ENCODE measurements at regions not wholly inside any gene's neighbourhood (a gene's known extent, or its start where the extent isn't known, plus 50 kb on each side); places are given as distances from the start of the nearest gene placed in this dataset.

DNA sequence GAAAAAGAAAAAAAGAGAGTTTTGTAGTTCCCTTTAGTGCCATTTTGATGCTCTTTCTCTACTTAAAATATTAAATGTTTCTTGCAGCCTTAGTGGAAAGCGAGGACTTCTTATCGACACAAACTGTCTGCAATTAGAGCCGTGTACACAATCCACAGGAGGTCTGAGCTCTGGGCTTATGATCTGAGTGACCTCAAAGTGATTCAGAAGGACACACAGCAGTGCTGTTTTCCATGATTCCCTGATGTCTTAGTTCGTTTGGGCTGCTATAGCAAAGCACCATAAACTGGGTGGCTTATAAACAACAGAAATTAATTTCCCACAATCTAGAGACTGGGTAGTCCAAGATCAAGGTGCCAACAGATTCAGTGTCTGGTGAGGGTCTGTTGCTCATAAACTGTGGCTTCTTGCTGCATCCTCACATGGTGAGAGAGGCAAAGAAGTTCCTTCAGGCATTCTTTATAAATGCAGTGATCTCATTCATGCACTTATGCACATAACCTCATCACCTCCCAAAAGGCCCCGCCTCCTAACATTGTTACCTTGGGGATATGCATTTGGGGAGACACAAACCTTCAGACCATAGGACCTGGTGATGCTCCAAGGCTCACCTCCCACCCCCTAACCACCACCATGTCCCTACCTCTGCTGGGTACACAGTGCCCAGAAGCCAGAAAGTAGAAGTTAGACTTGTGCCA, 204.5 kb upstream of the GHITM start:
- DNase-seq (ENCODE audit: low read depth in 3 of 3), result no peak

DNA sequence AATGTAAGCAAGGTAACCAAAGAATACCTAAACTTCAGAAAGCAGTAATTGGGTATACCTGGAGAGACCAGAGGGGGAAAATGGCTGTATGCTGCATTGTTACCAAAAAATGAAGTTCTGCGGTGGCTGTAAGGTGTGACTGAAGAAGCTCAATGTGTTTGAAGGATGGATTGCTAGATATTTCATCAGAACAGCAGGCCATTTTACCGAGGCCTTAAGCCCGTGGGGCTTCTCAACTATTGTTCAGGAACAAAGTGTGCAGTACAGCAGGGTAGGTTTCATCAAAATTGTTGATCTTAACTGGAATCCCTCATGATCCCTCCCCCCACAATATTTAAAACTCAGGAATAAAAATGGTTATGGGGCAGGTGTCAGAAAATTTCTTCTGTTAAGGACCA, 204.0 kb upstream of the GHITM start:
- DNase-seq (ENCODE audit: low read depth in 3 of 3), result no peak

DNA sequence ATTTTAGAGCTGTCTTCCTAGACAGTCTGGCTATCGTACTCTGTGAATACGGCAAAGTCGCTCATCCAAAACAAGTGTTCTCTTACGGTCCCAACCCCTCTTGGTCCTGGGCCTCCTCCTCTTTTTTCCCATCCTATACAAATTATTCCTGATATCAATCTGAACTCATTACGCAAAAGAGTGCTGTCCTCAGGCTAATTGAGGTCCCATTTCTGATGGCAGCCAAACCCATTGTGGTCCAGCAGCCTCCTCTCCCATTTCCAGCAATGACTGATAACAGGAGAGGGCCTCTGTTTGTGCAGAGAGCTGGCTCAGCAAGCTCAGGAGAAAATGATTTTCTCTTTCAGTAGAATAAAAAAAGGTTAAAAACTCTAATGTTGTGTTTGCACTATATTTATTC, 203.4 kb upstream of the GHITM start:
- no peak for DNase-seq (ENCODE audit: low read depth in 3 of 3)

DNA sequence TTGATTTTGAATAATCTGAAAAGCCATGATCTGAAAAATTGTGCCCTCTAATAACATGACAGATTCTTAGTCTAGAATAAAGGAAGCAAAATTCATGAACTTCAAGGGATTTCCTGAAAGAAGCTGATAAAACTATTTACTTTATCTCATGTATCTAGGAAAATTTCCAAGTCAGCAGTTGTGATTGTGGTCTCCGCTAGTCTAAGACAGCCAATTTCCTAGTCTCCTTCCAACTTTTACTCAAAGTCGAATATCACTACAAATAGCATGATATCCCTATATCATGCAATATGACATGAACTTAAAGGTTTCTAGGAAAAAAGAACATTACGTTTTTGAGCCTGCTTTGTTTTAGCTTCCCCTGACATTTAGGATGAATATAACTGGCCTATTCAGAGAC, 202.1 kb upstream of the GHITM start:
- no peak for DNase-seq (ENCODE audit: low read depth in 3 of 3)

DNA sequence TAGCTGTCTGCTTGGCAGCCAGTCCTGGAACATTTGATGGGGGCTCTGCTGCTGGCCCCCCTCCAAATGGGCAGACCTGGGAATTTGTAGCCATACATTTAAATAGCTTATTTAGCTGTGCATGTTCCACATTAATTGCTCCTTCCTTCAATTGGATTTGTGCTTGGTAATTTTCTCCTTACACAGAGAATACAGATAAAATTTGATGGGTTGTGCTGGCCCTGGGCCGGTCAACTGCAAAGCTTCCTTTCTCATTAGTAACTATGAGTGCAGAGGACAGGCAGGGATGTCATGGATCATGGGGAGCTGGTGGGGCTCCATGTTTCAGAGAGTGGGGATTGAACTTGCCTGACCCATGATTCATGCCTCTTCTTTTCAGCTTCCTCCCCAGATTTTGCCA, 201.5 kb upstream of the GHITM start:
- no peak for DNase-seq (ENCODE audit: low read depth in 3 of 3)

DNA sequence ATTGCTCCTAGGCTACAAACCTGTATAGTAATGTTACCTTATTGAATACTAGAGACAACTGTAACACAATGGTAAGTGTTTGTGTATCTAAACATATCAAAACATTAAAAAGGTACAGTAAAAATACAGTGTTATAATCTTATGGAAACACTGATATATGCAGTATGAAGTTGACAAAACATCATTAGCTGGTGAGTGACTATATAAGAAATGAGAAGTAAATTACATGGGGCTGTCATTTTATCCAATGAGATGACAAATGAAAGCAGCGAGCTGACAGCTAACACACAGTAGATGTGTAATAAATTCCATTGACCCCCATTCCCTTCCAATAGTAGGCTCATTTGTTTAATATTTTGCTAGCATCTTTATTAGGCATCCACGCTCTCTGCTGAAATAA, 198.1 kb upstream of the GHITM start:
- no peak for DNase-seq (ENCODE audit: low read depth in 3 of 3)

DNA sequence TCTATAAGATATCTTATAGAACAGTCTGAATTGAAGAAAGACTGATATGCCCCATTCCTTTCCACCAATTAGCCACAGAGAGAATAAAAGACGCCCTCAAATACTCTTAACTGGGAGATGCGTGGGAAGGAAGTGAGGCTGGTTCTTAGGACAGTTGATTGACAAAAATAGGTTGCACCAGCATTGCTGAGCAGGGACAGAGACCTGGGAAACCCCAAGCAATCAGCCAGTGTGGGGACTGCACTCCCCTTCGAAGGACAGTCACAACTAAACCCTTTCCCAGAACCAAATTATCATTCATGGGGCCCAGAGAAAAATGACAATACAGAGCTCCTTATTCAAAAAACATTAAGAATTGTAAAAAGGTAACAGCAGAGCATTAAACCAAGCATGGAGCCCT, 196.9 kb upstream of the GHITM start:
- no peak for DNase-seq (ENCODE audit: low read depth in 3 of 3)

DNA sequence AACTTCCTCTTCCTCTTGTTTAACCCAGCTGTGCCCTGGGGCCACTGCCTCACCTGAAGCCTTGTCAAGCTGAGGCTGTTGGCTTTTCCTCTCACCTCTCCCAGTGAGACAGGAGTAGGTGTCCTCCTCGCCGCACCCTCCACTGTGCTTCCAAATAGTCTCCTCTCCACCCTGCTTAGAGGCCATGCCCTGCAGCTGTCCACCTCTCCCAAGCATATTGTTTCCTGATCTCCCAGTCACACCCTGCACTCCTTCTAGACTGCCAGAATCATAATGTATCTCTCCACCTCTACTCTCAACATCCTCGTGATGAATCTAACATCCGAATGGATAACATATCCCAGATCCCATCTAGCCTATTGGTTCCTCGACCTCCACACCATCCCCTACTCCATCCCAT, 196.3 kb upstream of the GHITM start:
- DNase-seq (ENCODE audit: low read depth in 3 of 3), result no peak

DNA sequence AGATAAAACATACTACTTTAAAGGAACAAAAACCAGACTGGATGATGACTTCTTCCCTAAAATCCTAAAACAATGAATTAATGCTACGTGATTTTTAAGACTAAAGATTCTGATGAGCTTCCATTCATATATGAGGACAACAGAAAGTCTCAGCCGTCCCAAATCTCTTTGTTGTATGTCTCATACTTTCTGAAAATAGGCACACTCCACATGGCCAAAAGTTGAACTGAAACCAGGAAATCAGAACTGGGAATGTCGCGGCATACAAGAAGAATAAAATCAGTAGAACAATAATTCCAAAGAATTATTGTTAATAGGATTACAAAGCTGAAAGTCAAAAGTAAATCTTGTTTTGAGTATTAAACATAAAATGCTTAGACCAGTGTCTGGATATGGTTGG, 195.4 kb upstream of the GHITM start:
- DNase-seq (ENCODE audit: low read depth in 3 of 3), result no peak

DNA sequence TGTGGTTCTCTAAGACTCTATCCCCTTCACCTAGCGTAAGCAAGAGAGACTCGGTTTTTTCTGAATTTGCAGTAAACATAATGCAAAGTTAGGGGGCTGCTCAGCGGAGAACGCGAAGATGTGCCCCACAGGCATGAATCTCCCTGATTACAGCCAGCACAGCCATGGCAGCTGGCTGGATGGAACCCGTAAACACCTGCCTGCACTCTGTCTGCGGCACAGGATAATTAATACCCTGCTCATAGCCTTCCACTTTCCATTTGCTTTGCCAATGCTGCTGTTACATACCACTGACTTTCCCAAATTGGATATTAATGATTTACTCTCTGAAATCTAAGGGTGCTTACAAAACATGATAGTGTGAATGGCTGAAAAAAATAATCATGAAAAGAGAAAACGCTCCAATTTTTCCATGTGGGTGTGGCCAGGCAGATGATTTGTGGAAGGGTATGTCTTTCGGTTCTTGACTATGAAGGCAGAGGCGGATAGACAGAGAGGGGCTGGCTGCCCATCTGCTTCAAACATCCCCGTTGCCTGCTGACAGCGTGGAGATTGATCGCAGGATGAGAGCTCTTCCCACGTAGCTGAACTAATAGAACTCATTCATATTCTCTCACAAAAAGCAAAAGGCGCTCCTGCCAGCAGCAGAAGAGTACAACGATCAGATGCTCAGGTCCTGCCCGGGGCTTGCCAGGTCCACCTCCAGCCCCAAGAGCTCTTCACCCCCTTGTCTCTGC, 193.2 kb upstream of the GHITM start:
- no peak for DNase-seq (ENCODE audit: low read depth in 3 of 3)

DNA sequence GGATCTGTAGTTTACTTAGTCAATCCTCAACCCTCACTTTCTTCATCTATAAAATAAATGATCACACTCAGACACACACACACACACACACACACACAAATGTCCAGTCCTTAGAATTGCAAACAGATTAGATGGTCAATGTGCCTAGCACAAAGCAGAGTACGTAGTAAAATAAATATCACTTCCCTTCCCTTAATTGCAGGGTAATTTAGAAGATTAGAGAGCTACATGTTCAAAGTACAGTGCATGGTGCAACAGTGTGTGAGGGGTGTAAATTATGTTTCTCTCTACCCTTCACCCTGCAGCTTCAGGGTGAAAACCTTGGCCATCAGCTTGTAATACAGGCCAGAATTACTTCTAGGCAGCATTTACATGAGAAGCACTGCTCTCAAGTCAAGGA, 187.0 kb upstream of the GHITM start:
- DNase-seq (ENCODE audit: low read depth in 3 of 3), result no peak

DNA sequence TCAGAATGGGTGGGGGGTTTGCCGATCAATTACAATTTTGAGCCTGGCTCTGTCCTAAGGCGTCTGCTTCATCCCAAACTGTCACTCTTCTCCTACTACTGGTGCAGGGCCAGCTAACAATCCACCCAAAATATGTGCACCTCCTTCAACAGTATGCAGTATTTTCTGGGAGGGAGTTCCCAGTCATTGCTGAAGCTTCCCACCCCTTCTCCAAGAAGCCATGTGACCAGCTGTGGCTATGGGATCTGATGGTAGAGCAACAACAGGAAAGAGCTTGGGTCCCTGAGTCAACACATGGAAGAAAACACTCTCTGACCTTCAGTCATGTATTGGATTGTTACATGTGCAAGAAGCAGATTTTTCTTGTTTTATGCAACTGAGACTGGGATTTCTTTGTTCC, 185.7 kb upstream of the GHITM start:
- no peak for DNase-seq (ENCODE audit: low read depth in 3 of 3)

DNA sequence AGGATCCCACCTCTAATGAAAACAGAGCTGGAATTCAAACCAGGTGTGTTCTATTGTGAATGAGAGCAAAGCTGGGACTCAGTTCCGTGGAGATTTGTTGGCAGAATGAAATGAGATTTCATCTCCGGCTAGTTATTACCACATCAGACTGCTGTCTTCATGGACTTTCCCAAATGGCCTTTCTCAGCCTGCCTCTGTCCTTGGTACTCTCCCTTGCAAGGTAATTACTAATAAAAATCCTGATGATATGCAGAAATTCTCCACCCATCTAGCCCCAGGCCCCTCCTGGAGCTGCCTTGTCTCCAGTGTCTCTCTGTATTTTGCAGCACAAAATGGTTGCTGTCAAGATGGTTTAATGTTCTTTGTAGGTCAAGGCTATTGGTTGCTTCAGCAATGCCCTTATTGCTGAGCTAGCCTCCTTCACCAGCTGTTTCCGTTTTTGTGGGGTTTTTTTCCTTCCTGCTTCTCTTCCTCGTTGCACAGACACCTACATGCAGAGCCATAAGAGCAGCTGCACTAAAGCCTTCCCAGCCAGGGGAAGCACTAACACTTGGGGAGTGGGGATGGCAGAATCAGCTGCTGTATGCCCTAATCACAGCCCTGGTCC, 185.0 kb upstream of the GHITM start:
- DNase-seq (ENCODE audit: low read depth in 3 of 3), result no peak

DNA sequence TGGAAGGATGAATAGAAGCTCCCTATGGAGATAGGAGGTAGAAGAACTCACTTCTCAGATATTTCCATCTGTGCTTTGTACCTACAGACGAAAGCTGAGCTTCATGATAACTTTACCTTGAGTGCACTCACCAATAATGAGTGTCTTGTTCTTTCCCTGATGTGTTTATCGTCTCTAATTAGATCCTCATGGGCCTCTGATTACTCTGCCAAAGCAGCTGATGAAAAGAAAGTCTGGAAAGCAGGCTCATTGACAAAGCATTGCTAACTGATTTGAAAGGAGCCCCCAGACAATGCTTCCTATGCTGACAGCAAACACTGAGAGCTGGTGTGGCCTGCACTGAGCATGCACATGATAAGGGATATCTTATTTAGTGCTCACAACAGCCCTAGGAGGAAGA, 183.9 kb upstream of the GHITM start:
- DNase-seq (ENCODE audit: low read depth in 3 of 3), result no peak

DNA sequence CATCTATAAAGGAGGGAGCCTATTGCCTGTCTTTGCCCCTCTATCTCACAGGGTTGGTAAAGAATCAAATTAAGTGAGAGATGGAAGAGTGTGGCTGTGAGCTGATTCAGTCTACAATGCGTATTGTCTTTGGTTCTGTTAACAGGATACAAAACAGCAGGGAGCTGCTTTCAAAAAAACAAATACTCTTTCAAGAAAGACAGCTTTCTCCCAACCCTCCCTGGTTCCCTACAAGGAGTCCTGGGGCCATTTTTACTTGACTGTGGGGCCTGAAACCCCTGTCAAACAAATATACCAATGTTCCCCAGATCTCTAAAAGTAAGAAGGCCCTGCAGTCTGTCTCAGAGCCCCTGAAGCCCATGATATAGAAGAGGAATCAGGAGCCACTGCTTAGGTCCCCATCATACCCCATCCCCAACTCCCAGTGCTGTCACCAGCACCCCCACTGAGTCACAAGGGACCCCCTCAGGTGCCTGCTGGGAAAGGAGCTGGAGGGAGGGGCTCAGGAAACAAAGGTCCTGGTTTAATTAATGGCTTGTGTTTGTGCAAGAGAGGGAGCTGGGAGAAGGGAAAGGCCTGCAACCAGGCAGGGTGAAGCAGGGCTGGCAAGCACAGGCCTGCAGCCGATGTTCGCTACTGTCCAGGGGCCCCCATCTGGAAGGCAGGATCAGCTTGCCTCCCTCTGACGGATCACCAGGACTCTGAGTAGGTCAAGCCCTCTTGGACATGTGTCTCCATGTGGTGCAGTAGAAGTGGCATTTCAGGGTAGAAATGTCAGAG, 182.0 kb upstream of the GHITM start:
- DNase-seq (ENCODE audit: low read depth in 3 of 3), result no peak

DNA sequence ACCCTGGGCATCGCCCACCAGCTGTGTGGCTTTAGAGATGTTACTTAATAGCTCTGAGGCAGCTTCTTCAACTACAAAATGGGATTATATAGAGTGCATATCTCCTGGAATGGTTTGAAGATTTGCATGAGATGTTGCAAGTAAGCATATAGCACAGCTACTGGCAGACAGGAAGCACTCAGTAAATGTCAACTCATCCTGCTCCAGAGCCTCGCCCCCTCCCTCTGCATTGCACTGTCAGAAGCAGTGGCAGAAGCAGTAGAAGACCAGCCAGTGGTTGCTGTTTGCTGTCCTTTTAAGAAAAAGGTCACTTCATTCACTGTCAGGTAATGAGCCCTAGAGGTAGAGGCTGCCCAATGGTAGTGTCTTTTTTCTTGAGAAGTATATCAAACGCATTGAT, 180.0 kb upstream of the GHITM start:
- DNase-seq (ENCODE audit: low read depth in 3 of 3), result no peak

DNA sequence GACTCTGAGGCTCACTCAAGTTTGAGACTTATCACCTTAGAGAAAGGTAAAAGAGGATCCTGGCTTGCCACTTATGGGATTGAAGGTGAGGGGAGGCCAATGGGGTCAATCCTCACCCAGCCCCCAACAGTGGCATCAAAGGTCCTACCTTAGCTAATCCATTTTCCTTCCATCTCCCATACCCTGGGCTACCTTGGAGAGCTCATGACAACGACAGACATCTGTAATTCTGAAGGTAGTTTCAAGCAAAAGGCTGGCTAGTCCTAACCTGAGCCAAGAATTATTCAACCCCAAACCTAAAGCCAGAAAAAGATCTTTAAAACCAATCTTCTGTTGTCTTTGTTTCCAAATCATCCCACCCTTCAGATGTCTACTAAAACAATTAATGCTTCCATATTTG, 179.2 kb upstream of the GHITM start:
- no peak for DNase-seq (ENCODE audit: low read depth in 3 of 3)

DNA sequence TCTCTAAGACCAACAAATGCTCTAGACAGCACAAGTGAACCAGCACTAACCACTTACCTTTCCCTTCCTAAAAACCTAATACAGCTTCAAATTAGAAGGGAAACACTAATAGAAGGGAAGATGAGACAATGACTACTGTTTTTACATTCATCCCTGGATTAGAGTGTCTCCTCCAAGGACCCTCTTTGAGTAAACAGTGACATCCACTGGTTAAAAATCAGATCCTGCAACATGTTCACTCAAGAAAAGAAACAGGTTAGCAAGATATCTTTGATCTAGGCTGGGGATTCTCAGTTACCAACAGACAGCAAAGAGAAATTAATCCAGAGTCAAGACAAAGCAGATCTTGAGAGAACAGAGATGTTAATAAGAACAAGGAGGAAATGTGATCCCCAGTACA, 177.7 kb upstream of the GHITM start:
- no peak for DNase-seq (ENCODE audit: low read depth in 3 of 3)

DNA sequence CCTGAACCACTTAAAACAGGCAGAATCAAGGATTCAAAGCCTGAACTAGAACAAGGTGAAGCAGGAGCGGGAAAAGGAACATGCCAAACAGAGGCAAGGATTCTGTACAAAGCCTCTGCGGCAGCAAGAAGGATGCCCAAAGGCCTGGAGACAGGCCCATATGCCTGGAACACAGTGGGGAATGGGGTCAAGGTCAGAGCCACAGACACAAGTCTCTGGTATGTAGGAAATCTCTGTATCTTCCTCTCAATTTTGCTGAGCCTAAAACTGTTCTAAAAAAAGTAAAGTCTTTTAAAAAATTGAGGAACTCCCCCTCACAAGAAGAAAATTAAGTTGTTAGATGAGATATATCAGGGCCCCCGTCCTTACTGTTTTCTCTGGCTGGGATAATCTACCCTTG, 175.9 kb upstream of the GHITM start:
- DNase-seq (ENCODE audit: low read depth in 3 of 3), result no peak

DNA sequence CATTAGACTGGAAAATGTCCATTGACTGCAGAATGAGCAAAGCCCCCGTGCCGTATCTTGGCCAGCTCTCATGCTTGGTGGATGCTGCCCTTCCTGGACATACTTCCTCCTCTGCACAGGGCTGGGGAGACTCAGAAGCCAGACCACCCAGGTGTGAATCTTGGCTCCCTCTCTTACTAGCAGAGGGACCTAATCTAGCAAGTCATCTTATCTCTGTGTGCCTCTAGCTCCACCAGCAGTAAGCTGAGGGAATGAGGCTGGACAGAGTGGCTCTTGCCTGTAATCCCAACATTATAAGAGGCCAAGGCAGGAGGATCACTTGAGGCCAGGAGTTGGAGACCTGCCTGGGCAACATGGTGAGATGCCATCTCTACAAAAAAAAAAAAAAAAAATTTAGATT, 173.8 kb upstream of the GHITM start:
- no peak for DNase-seq (ENCODE audit: low read depth in 3 of 3)

DNA sequence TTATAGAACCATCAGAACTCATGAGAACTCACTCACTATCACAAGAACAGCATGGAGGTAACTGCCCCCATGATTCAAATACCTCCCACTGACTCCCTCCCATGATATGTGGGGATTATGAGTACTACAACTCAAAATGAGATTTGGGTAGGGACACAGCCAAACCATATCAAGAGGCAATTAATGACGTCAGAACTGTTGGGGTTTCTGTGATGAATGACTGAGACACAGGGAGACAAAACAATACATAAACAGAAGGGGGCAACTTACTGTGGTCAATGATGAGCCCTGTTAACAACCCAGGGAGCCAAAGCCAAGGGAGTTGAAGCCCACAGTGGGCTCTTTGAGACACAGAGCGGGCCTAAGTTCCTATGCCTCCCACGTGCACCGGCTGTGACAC, 171.3 kb upstream of the GHITM start:
- no peak for DNase-seq (ENCODE audit: low read depth in 3 of 3)

DNA sequence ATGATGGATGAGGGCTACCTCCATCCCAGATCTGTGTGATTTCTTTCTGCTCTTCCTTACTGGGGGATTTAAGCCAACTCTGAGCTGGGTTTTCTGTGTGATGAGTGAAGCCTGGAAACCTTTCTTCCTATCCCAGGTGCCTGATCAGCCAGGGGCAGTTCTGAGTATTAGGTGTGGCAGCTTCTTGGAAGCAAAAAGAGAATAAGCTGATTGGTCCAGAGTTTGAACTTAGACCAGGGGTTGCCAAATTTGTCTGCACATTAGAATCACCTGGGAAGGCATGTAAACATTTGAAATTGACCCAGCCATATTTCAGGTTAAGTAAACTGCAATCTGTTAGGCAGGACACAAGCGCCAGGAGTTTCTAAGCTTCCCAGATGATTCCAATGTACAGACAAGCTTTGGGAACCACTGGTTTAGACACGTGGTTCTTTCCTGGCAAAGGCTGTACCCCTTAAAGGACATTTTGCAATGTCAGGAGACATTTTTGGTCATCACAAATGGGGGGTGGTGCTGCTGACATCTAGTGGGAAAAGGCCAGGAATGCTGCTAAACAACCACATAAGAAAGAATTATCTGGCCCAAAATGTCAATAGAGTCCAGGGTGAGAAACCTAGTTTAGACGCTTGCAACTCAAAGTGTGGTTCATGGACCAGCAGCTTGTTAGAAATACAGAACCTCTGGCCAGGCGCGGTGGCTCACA, 160.5 kb upstream of the GHITM start:
- no peak for DNase-seq (ENCODE audit: low read depth in 3 of 3)

All from stimulated activated CD4-positive, alpha-beta T cell treated with anti-CD3 and anti-CD28 coated beads, TNF-alpha, amount 100 ng/mL, for 24 hours (primary cell).